Myocyte (in vitro differentiated cells): ENCODE measurements at regions not wholly inside any gene's neighbourhood (a gene's known extent, or its start where the extent isn't known, plus 50 kb on each side); places are given as distances from the start of the nearest gene placed in this dataset.

Source experiments
- DNase-seq: peaks from one replicate; pipeline ENCODE4 v3.0.0-alpha.2; 2012; ENCODE audit warnings: low read depth

DNA sequence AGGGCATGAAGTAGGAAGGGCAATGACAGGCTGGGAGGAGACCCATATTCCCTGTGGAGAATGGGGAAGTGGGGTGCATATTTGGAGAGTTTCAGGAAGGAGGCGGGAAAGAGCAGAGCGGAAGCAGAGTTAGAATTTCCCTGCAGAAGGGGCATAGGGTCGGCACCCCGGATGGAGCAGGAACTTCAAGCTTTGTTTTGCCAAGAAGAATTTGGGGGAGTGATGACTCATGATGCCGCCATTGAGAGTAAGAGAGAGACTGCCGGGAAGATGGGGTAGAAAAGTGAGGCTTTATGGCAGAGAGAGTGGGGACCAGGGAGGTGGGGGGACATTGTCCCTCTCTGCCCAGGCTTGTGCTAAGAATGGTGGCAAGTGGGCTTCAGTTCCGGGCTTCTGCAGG, 50.3 kb upstream of the EPB41L1 start:
- no peak for DNase-seq
